GM21447 (cell line): ENCODE measurements at regions not wholly inside any gene's neighbourhood (a gene's known extent, or its start where the extent isn't known, plus 50 kb on each side); places are given as distances from the start of the nearest gene placed in this dataset.
"Not testable (repeated sequence)": the region's sequence is repeated elsewhere in the genome, so short reads cannot be mapped to it uniquely, and the experiment has no call there.

Source experiments
- ATAC-seq: cut with Tn5 transposase; IDR thresholded peaks from one replicate; pipeline ENCODE4 v1.9.1; 2021; ENCODE audit not compliant: unreplicated experiment

DNA sequence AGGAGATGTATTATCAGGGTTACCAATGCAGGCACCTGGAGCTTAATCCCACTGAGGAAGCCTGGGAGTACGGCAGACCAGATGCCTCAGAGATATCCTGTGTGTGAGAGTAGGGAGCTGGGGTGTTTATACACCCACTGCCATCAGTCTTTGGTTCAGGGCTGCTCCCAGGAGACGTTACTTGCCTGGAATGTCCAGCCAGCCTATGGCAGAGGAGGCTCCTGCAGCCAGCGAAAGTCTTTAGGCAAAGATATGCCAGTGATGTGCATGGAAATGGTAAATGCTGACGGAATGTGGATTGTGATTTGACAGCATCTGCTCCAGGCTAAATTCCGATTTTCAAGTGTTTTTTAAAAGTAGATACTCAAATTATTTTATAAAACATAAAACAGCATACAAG, 282.0 kb downstream of the BTBD3 start:
- no peak for ATAC-seq

DNA sequence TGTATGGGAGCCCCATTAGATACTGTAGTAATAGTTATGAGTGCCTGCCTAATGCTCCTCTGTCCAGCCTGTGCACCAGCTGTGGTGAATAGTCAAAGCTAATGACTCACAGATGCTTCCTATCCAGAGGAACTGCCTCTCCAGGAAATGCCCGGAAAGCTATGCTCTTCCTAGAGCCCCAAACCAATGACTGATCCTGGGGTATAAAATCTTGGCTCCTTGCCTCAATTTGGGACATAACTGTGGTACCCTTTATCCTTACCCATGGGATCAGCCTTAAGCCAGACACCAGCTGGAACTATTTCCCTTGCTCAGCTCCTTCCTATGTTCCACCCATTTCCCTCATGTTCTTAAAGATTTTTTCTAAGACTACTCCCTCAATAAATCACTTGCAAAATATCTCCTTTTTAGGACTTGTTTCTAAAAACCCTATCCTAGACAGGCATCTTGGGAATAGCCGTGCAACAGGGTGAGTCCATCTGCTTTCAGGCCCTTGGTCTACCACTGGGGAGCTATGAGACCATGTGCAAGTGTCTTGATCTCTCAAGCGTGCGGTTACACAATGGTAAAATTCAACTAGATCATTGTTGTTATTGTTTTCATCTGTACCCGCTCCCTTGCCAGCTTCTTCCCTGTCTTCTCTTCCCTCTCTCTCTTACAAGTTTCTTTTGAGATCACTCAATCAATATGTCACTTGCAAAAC, 283.7 kb downstream of the BTBD3 start:
- ATAC-seq: no peak

- ATAC-seq: no peak
These were observed 285.7 kb downstream of the BTBD3 start for GRCh38 chr20:12203399-12203798.

DNA sequence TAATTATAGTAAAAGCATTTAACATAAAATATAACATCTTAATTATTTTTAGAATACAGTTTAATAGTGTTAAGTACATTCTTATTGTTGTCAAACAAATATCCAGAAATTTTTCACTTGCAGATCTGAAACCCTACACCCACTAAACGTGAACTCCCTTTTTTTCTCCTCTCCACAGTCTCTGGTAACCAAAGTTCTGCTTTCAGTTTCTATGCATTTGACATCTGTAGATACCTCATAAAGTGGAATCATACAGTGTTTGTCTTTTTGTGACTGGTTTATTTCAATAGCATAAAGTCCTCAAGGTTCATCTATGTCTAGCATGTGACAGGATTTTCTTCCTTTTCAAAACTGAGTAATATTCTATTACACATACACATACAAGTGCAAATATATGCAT, 286.3 kb downstream of the BTBD3 start:
- no peak for ATAC-seq

GRCh38 chr20:12207875-12208274, 290.2 kb downstream of the BTBD3 start:
- no peak for ATAC-seq

DNA sequence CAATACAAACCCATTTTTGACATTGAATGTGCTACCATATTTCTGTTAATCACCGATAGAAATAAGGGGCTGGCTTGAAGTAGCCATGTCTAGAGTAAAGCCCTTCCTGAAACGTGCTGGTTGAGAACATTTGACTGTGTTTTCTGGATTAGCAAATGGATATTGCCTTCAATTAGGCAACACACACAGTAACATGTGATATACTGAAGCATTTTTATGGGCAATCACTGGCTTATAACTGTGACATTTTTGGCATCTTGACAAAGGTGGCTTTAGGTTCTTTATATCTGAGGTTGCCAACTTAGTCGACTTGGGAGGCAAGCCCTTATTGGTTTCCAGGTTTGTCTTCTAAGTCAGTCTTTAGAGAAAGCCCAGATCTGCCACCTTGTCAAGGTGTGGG, 292.9 kb downstream of the BTBD3 start:
- ATAC-seq: no peak

GRCh38 chr20:12211361-12211760, 293.7 kb downstream of the BTBD3 start:
- no peak for ATAC-seq

DNA sequence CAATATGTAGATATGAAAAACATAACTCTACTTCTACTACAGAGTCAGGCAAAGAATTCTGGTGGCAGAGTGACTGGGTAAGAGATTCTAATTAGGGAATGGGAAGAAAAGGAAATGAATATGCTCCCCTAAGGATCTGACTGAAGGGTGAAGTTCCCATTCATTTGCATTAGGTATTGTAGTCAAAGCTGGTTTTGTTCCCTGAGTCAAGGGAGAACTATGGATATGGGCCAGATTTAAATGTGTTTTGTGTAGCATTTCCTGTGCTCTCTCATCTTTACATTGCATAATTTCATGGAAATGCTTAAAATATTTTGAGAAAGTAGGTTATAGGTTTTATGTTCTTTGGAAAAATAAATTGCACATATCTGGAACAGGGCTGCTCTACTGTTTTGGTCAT, 299.7 kb downstream of the BTBD3 start:
- no peak for ATAC-seq

GRCh38 chr20:12219798-12220197, 302.1 kb downstream of the BTBD3 start:
- ATAC-seq: no peak

GRCh38 chr20:12223057-12223456, 305.4 kb downstream of the BTBD3 start:
- no peak for ATAC-seq

GRCh38 chr20:12225898-12226297, 308.2 kb downstream of the BTBD3 start:
- ATAC-seq: no peak

GRCh38 chr20:12229891-12230290, 312.2 kb downstream of the BTBD3 start:
- ATAC-seq: no peak

DNA sequence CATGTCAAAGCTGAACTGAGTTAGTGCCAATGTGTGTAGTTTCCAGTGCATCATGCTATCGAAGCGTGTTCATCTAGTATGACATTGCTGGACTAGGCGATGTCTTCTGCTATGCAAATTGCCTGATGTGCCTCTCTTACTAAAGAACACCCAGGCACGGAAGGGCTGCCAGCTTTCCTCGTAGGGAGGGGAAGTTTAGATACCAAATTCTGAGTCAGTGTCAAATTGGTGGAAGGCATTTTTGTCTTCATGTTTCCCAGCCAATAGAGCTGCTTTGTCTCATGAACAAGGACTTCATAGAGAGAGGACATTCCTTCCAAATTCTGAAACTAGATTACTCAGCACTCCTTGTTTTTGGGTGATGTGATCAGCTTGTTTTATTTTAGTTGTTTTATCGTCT, 320.1 kb downstream of the BTBD3 start:
- no peak for ATAC-seq

DNA sequence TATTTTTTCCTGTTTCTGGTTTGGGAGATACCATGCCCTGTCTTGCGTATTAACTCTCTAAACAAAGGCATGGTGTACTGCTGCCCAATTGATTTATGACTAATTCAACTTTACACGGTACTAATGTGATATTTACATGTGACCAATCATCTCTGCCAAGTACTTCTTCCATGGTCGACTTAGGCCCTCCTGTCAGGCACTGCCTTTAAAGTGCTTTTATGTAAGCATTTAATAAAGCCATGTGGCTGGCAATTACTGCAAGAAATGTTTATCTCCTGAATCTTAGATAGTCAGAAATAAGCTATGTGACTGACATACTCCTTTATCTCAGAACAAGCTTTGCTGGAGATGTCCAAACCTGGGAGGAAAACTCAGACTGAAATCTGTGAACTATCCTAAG, 323.4 kb downstream of the BTBD3 start:
- ATAC-seq: no peak

- no peak for ATAC-seq
These were observed 325.6 kb downstream of the BTBD3 start for GRCh38 chr20:12243327-12243726.

GRCh38 chr20:12248481-12248880, 330.8 kb downstream of the BTBD3 start:
- ATAC-seq: no peak

GRCh38 chr20:12250661-12251060, 333.0 kb downstream of the BTBD3 start:
- ATAC-seq: not testable (repeated sequence)

- no peak for ATAC-seq
These were observed 335.1 kb downstream of the BTBD3 start for GRCh38 chr20:12252793-12253192.

- ATAC-seq: no peak
These were observed 337.8 kb downstream of the BTBD3 start for GRCh38 chr20:12255461-12255970.

- ATAC-seq: no peak
These were observed 339.1 kb downstream of the BTBD3 start for GRCh38 chr20:12256806-12257205.

DNA sequence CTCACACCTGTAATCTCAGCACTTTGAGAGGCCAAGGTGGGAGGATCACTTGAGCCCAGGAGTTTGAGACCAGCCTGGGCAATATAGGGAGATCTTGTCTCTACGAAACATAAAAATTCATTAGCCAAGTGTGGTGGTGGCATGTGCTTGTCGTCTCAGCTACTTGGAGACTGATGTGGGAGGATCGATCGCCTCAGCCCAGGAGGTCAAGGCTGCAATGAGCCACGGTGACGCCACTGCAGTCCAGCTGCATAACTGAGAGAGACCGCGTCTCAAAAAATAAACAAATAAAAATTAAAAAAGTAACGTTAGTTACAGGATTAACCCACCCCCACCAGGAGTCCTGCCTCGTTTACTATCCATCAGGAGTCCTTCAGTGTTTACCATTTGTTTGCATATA, 345.1 kb downstream of the BTBD3 start:
- no peak for ATAC-seq

- no peak for ATAC-seq
These were observed 347.0 kb downstream of the BTBD3 start for GRCh38 chr20:12264711-12265110.

DNA sequence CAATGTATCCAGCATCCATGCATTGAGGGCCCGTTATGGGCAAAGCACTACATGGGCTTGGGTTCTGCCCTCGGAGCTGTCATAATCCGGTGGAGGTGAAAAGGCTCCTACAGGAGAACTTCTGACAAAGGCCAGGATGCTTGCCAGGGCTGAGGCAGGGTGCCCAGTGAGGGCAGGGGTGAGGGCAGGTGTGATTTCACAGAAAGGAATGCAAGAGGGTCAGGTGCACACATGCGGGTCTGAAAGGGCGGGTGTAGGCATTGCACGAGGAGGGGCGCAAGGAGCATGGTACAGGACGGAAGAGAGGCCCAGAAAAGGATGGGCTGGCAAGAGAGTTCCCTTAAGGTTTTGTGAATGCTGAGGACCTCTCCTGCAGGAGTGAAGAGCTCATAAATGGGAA, 348.0 kb downstream of the BTBD3 start:
- no peak for ATAC-seq
